ENCODE measurements at regions not wholly inside any gene's neighbourhood (a gene's known extent, or its start where the extent isn't known, plus 50 kb on each side); places are given as distances from the start of the nearest gene placed in this dataset.

- in situ Hi-C loops (cut with HindIII; ENCODE audit: low pct_unique_long_range_greater_than_20kb, low sequenced_read_pairs) = no loop called here
- no peak for DNase-seq (ENCODE audit: low read depth, low spot score)
Observed at GRCh38 chr1:234706199-234706598, 96.2 kb upstream of the IRF2BP2 start.

GRCh38 chr1:234705615-234706014 is 95.6 kb upstream of the IRF2BP2 start:
- no peak for DNase-seq (ENCODE audit: low read depth, low spot score)
- in situ Hi-C loops (cut with HindIII; ENCODE audit: low pct_unique_long_range_greater_than_20kb, low sequenced_read_pairs) = no loop called here

GRCh38 chr1:234704106-234704887 is 94.3 kb upstream of the IRF2BP2 start:
- no peak for DNase-seq (ENCODE audit: low read depth, low spot score)
- in situ Hi-C loops (cut with HindIII; ENCODE audit: low pct_unique_long_range_greater_than_20kb, low sequenced_read_pairs) = no loop called here

- no peak for DNase-seq (ENCODE audit: low read depth, low spot score)
- in situ Hi-C loops (cut with HindIII; ENCODE audit: low pct_unique_long_range_greater_than_20kb, low sequenced_read_pairs) = no loop called here
Observed at GRCh38 chr1:234702342-234703000, 92.5 kb upstream of the IRF2BP2 start.

- in situ Hi-C loops (cut with HindIII; ENCODE audit: low pct_unique_long_range_greater_than_20kb, low sequenced_read_pairs) = no loop called here
Observed at GRCh38 chr1:234701737-234702341, 91.9 kb upstream of the IRF2BP2 start.

GRCh38 chr1:234699795-234700665 is 90.1 kb upstream of the IRF2BP2 start:
- in situ Hi-C loops (cut with HindIII; ENCODE audit: low pct_unique_long_range_greater_than_20kb, low sequenced_read_pairs) = no loop called here
- DNase-seq (ENCODE audit: low read depth, low spot score) = no peak

More at GRCh38 chr1:234701737-234702341, 91.9 kb upstream of the IRF2BP2 start:
- DNase-seq (ENCODE audit: low read depth, low spot score) = no peak

- in situ Hi-C loops (cut with HindIII; ENCODE audit: low pct_unique_long_range_greater_than_20kb, low sequenced_read_pairs) = no loop called here
- no peak for DNase-seq (ENCODE audit: low read depth, low spot score)
Observed at GRCh38 chr1:234698686-234699085, 88.7 kb upstream of the IRF2BP2 start.

- no peak for DNase-seq (ENCODE audit: low read depth, low spot score)
- in situ Hi-C loops (cut with HindIII; ENCODE audit: low pct_unique_long_range_greater_than_20kb, low sequenced_read_pairs) = no loop called here
Observed at GRCh38 chr1:234697741-234698140, 87.8 kb upstream of the IRF2BP2 start.

- DNase-seq (ENCODE audit: low read depth, low spot score) = no peak
- in situ Hi-C loops (cut with HindIII; ENCODE audit: low pct_unique_long_range_greater_than_20kb, low sequenced_read_pairs) = no loop called here
Observed at GRCh38 chr1:234697015-234697414, 87.0 kb upstream of the IRF2BP2 start.

- in situ Hi-C loops (cut with HindIII; ENCODE audit: low pct_unique_long_range_greater_than_20kb, low sequenced_read_pairs) = no loop called here
- no peak for DNase-seq (ENCODE audit: low read depth, low spot score)
Observed at GRCh38 chr1:234696148-234696576, 86.2 kb upstream of the IRF2BP2 start.

GRCh38 chr1:234694661-234695060 is 84.7 kb upstream of the IRF2BP2 start:
- in situ Hi-C loops (cut with HindIII; ENCODE audit: low pct_unique_long_range_greater_than_20kb, low sequenced_read_pairs) = no loop called here
- no peak for DNase-seq (ENCODE audit: low read depth, low spot score)

GRCh38 chr1:234692966-234693580 is 83.1 kb upstream of the IRF2BP2 start:
- in situ Hi-C loops (cut with HindIII; ENCODE audit: low pct_unique_long_range_greater_than_20kb, low sequenced_read_pairs) = no loop called here
- DNase-seq (ENCODE audit: low read depth, low spot score) = no peak

- DNase-seq (ENCODE audit: low read depth, low spot score) = peak; percentile 65
- in situ Hi-C loops (cut with HindIII; ENCODE audit: low pct_unique_long_range_greater_than_20kb, low sequenced_read_pairs) = no loop called here
Observed at GRCh38 chr1:234691567-234691966, 81.6 kb upstream of the IRF2BP2 start.

- in situ Hi-C loops (cut with HindIII; ENCODE audit: low pct_unique_long_range_greater_than_20kb, low sequenced_read_pairs) = no loop called here
- DNase-seq (ENCODE audit: low read depth, low spot score) = no peak
Observed at GRCh38 chr1:234690872-234691271, 80.9 kb upstream of the IRF2BP2 start.

GRCh38 chr1:234689236-234689635 is 79.3 kb upstream of the IRF2BP2 start:
- in situ Hi-C loops (cut with HindIII; ENCODE audit: low pct_unique_long_range_greater_than_20kb, low sequenced_read_pairs) = no loop called here
- no peak for DNase-seq (ENCODE audit: low read depth, low spot score)

GRCh38 chr1:234687011-234687410 is 77.0 kb upstream of the IRF2BP2 start:
- DNase-seq (ENCODE audit: low read depth, low spot score) = no peak
- in situ Hi-C loops (cut with HindIII; ENCODE audit: low pct_unique_long_range_greater_than_20kb, low sequenced_read_pairs) = no loop called here

- DNase-seq (ENCODE audit: low read depth, low spot score) = no peak
- in situ Hi-C loops (cut with HindIII; ENCODE audit: low pct_unique_long_range_greater_than_20kb, low sequenced_read_pairs) = no loop called here
Observed at GRCh38 chr1:234686035-234686434, 76.1 kb upstream of the IRF2BP2 start.
